Endothelial cell of umbilical vein (primary cell): ENCODE measurements at regions not wholly inside any gene's neighbourhood (a gene's known extent, or its start where the extent isn't known, plus 50 kb on each side); places are given as distances from the start of the nearest gene placed in this dataset.

ENCODE experiments used
- BruUV-seq: library from RNA; stranded (reverse); fragments of 400-500 nt; replicated peaks from 2 replicates; lab custom pipeline; 2021; lab: Mats Ljungman, UMichigan
- CTCF ChIA-PET: fragments of 300-600, 350-600 bp; sonication (Branson Sonifier 250); formaldehyde crosslinking; loops from one replicate; lab custom pipeline; 2021; ENCODE audit warnings: antibody characterized with exemption, inconsistent platforms; lab: Charles Lee
- POLR2A ChIA-PET: fragments of 300-600, 350-600 bp; sonication (Branson Sonifier 250); formaldehyde crosslinking; loops from one replicate; lab custom pipeline; 2021; ENCODE audit warnings: antibody characterized with exemption, inconsistent platforms; lab: Charles Lee
- DNase-seq: peaks from one replicate; pipeline ENCODE4 v3.0.0-alpha.2; 2011; ENCODE audit warnings: low read depth, low spot score
- FAIRE-seq: peaks from 2 replicates; lab custom pipeline; 2011; peaks lifted over from hg19 to GRCh38; lab: Jason Lieb, UNC
- H2AFZ ChIP-seq: 2 replicates; pipeline ENCODE4 v1.6.0; 2012; ENCODE audit warnings: low read depth, low read length, control low read depth, inconsistent platforms
- H3K27ac ChIP-seq: 2 replicates; pipeline ENCODE4 v1.5.1; 2011; ENCODE audit warnings: low read depth, mild to moderate bottlenecking, control low read depth, low read length, moderate library complexity; ENCODE audit not compliant: insufficient read depth
- H3K27me3 ChIP-seq, 2 experiments: 2 replicates each; pipeline versions ENCODE4 v1.6.0 to v1.6.1; 2011; ENCODE audit warnings: low read length in 2 of 2, mixed read lengths in 1 of 2; ENCODE audit not compliant: control insufficient read depth in 2 of 2, insufficient read depth in 2 of 2
- H3K36me3 ChIP-seq, 2 experiments: 2 replicates in 1 of 2; 3 replicates in 1 of 2; pipeline ENCODE4 v1.5.1; 2011; ENCODE audit warnings: low read length in 2 of 2, mild to moderate bottlenecking in 1 of 2, moderate library complexity in 1 of 2; ENCODE audit not compliant: control insufficient read depth in 2 of 2, insufficient read depth in 2 of 2; ENCODE audit errors: extremely low read depth in 1 of 2
- H3K4me1 ChIP-seq: 3 replicates; pipeline ENCODE4 v1.5.1; 2011; ENCODE audit warnings: mild to moderate bottlenecking, low read length; ENCODE audit not compliant: control insufficient read depth, insufficient read depth; ENCODE audit errors: extremely low read depth
- H3K4me2 ChIP-seq: 2 replicates; pipeline ENCODE4 v1.6.1; 2011; ENCODE audit warnings: low read length, control low read depth, mixed read lengths; ENCODE audit not compliant: insufficient read depth
- H3K4me3 ChIP-seq, 3 experiments: fragments of 200-600 bp in 1 of 3; sonication (generic), shearing (Covaris generic) in 1 of 3; replicated peaks in 1 of 3; 2 replicates each; pipeline ENCODE4 v1.5.1; 2011 to 2016; ENCODE audit warnings: control low read depth in 3 of 3, low read length in 3 of 3, mild to moderate bottlenecking in 2 of 3, inconsistent platforms in 1 of 3, low read depth in 1 of 3, moderate library complexity in 1 of 3; ENCODE audit not compliant: insufficient read depth in 1 of 3
- H3K79me2 ChIP-seq: 2 replicates; pipeline ENCODE4 v1.6.0; 2012; ENCODE audit warnings: low read length, inconsistent platforms; ENCODE audit not compliant: control insufficient read depth, insufficient read depth
- H3K9ac ChIP-seq: replicated peaks from 2 replicates; pipeline ENCODE3; 2011; ENCODE audit warnings: low read length, control low read depth; ENCODE audit not compliant: insufficient read depth; ENCODE audit errors: extremely low read depth
- H3K9me1 ChIP-seq: replicated peaks from 3 replicates; pipeline ENCODE4 v1.6.0; 2011; ENCODE audit warnings: mild to moderate bottlenecking, low read length; ENCODE audit not compliant: control insufficient read depth, insufficient read depth; ENCODE audit errors: extremely low read depth
- H3K9me3 ChIP-seq: replicated peaks from 2 replicates; pipeline ENCODE4 v1.5.1; 2012; ENCODE audit warnings: low read length, inconsistent platforms; ENCODE audit not compliant: control insufficient read depth, insufficient read depth
- H4K20me1 ChIP-seq: replicated peaks from 2 replicates; pipeline ENCODE3; 2011; ENCODE audit warnings: mild to moderate bottlenecking, low read length; ENCODE audit not compliant: control insufficient read depth, insufficient read depth; ENCODE audit errors: extremely low read depth
- EZH2 ChIP-seq: IDR thresholded peaks from 2 replicates; pipeline ENCODE4 v1.6.1; 2012; ENCODE audit warnings: borderline replicate concordance, low read depth, mild to moderate bottlenecking, moderate library complexity, low read length, inconsistent platforms; ENCODE audit not compliant: severe bottlenecking
- FOS ChIP-seq: IDR thresholded peaks from 2 replicates; pipeline ENCODE4 v1.6.1; 2011; ENCODE audit warnings: mild to moderate bottlenecking, low read length, moderate library complexity, borderline replicate concordance; ENCODE audit not compliant: insufficient read depth
- GATA2 ChIP-seq: IDR thresholded peaks from 2 replicates; pipeline ENCODE4 v1.7.0; 2011; ENCODE audit warnings: low read depth, mild to moderate bottlenecking, moderate library complexity, mixed read lengths, low read length; ENCODE audit not compliant: insufficient read length, insufficient read depth
- JUN ChIP-seq: IDR thresholded peaks from 2 replicates; pipeline ENCODE4 v1.6.1; 2011; ENCODE audit warnings: borderline replicate concordance, low read depth; ENCODE audit not compliant: insufficient read length, insufficient read depth
- MYC ChIP-seq: IDR thresholded peaks from one replicate; pipeline ENCODE4 v1.6.1; 2011; ENCODE audit warnings: mild to moderate bottlenecking, low read depth, low read length
- POLR2A ChIP-seq: IDR thresholded peaks from 2 replicates; pipeline ENCODE4 v1.6.1; 2012; ENCODE audit warnings: low read depth, mild to moderate bottlenecking, control low read depth, low read length
- POLR2AphosphoS5 ChIP-seq: IDR thresholded peaks from 2 replicates; pipeline ENCODE4 v1.6.1; 2012; ENCODE audit warnings: low read depth, mild to moderate bottlenecking, control low read depth, low read length, moderate library complexity; ENCODE audit not compliant: insufficient read depth
- dilution Hi-C: fragments of 300-500 bp; cut with MboI; formaldehyde crosslinking; loops from one replicate; pipeline ENCODE4 v1.15.0; 2019; ENCODE audit warnings: low sequenced_read_pairs; ENCODE audit not compliant: extremely low pct_ligation_motif_present
- intact Hi-C: fragments of 100-400 bp; cut with micrococcal nuclease; formaldehyde crosslinking; loops from one replicate; pipeline ENCODE4 v1.10.0; 2022
- TF ChIP-seq, protein P1 (sequence below), 2 donors: IDR thresholded peaks; 1 replicate in 1 of 2; 2 replicates in 1 of 2; pipeline ENCODE4 v1.5.1; 2011; ENCODE audit warnings: low read length in 2 of 2, mild to moderate bottlenecking in 2 of 2, moderate library complexity in 2 of 2, control low read depth in 1 of 2, inconsistent platforms in 1 of 2, low read depth in 1 of 2; ENCODE audit not compliant: insufficient read depth in 1 of 2; ENCODE audit errors: extremely low read depth in 1 of 2
- TF ChIP-seq, protein P2 (sequence below): IDR thresholded peaks from 2 replicates; pipeline ENCODE4 v1.6.1; 2011; ENCODE audit not compliant: insufficient read depth, insufficient read length

- no peak for FAIRE-seq
- dilution Hi-C loops (no loop called here), intact Hi-C loops (loop anchor here (10.0 kb wide), 1 partner anchor 587 kb away; no protein-coding TSS in a partner anchor)
- no peak overlapping the region for H3K9ac ChIP-seq
- H3K4me1 ChIP-seq = no peaks in the 10 kb centered on the region
- no TSS peak for BruUV-seq
- POLR2A ChIA-PET = interaction anchor here (0.7 kb wide), 1 partner anchor 22 kb away, joined by 3 read pairs; no protein-coding TSS in a partner anchor
- no peaks in the 10 kb centered on the region for H3K79me2 ChIP-seq
- H3K27ac ChIP-seq = no peak overlapping the region
- H3K36me3 ChIP-seq = no peaks in the 10 kb centered on the region
- peaks cover 0 to 4% of the 10 kb centered on the region in 2 experiments for H3K27me3 ChIP-seq
- no peak for TF ChIP-seq POLR2A
- TF ChIP-seq JUN = no peak
- no peak for TF ChIP-seq MYC
- TF ChIP-seq FOS = no peak
- TF ChIP-seq POLR2AphosphoS5 = no peak
- TF ChIP-seq EZH2 = no peak
- TF ChIP-seq, protein P1, sequence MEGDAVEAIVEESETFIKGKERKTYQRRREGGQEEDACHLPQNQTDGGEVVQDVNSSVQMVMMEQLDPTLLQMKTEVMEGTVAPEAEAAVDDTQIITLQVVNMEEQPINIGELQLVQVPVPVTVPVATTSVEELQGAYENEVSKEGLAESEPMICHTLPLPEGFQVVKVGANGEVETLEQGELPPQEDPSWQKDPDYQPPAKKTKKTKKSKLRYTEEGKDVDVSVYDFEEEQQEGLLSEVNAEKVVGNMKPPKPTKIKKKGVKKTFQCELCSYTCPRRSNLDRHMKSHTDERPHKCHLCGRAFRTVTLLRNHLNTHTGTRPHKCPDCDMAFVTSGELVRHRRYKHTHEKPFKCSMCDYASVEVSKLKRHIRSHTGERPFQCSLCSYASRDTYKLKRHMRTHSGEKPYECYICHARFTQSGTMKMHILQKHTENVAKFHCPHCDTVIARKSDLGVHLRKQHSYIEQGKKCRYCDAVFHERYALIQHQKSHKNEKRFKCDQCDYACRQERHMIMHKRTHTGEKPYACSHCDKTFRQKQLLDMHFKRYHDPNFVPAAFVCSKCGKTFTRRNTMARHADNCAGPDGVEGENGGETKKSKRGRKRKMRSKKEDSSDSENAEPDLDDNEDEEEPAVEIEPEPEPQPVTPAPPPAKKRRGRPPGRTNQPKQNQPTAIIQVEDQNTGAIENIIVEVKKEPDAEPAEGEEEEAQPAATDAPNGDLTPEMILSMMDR (IDR thresholded peaks at IDR 0.05; ENCODE audit: extremely low read depth in 1 of 2, insufficient read depth in 1 of 2, low read depth in 1 of 2, low read length in 2 of 2) = no peak
- TF ChIP-seq GATA2 = no peak
- TF ChIP-seq, protein P2, sequence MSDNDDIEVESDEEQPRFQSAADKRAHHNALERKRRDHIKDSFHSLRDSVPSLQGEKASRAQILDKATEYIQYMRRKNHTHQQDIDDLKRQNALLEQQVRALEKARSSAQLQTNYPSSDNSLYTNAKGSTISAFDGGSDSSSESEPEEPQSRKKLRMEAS = no peak
- CTCF ChIA-PET = no interaction called here
- H4K20me1 ChIP-seq = no peaks in the 10 kb centered on the region
- H3K9me3 ChIP-seq = no peaks in the 10 kb centered on the region
- H2AFZ ChIP-seq = no peak overlapping the region
- H3K4me2 ChIP-seq = no peak overlapping the region
- H3K9me1 ChIP-seq = no peaks in the 10 kb centered on the region
- DNase-seq = no peak
- no peak overlapping the region for H3K4me3 ChIP-seq
Measured at GRCh38 chr7:45268013-45268412, 110.4 kb downstream of the RAMP3 start.
